GM19239 (cell line): ENCODE measurements at regions not wholly inside any gene's neighbourhood (a gene's known extent, or its start where the extent isn't known, plus 50 kb on each side); places are given as distances from the start of the nearest gene placed in this dataset.

Source experiments
- DNase-seq: peaks from one replicate; pipeline ENCODE4 v3.0.0; 2011; ENCODE audit warnings: low spot score; ENCODE audit not compliant: insufficient read length
- FAIRE-seq: peaks from 2 replicates; lab custom pipeline; 2011; peaks lifted over from hg19 to GRCh38; lab: Jason Lieb, UNC

DNA sequence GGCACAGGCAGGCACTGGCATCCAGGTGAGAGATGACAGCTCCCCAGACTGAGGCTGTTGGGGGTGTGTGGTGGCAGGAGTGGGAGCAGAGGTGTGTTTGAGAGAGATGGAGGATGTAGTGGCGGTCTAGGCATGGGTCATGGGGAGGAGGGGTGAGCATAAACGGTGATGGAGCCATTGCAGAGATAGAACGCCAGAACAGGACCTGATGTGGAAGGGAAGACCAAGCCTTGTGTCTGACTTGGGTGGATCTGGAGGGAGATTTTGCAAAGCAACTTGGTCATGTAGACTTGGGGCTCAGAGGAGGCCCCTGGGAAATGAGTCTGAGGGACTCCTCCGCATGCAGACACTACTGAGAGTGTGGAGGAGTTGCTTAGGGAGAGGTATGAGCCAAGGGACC, 50.0 kb upstream of the CLDN5 start:
- no peak for DNase-seq
- FAIRE-seq = no peak

DNA sequence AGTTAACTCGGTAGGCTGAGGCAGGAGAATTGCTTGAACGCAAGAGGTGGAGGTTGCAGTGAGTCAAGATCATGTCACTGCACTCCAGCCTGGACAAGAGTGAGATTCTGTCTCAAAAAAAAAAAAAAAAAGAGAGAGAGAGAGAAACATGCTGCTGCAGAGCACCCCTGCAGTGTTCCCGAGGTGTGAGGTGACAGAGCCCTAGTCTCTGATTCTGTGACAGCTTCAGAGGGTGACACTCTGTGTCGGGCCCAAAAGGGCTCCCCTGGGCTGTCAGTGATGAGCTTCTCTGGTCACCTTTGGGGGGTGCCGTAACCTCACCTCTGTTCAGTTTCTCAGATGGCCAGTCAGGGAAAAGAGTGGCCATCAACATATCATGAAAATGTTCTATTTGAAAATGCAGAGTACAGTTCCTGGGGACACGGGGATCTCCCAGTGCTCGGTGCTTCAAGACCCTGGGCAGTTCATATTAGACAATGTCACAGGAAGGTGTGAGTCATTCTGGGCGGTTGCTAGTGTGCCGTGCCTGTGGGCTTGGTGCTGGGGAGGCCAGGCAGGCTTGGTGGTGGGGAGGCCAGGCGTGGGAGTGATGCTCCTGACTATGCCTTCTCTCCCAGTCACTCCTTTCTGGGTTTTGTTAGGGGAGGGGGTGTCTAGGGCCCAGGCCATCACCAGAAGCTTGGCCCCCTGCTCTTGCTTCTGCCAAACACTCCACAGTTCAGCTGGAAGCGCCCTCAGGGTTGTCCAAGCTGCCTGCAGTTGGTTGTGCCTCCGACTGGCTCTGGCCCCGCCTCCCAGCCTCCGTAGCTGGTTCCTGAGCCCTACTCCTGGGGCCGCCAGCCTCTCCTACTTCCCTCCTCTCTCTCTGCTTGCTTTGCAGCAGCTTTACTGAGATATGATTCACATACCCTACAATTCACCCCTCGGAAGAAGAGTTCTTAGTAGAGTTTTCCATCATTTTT, 52.5 kb upstream of the CLDN5 start:
- DNase-seq = peak; percentile 31

DNA sequence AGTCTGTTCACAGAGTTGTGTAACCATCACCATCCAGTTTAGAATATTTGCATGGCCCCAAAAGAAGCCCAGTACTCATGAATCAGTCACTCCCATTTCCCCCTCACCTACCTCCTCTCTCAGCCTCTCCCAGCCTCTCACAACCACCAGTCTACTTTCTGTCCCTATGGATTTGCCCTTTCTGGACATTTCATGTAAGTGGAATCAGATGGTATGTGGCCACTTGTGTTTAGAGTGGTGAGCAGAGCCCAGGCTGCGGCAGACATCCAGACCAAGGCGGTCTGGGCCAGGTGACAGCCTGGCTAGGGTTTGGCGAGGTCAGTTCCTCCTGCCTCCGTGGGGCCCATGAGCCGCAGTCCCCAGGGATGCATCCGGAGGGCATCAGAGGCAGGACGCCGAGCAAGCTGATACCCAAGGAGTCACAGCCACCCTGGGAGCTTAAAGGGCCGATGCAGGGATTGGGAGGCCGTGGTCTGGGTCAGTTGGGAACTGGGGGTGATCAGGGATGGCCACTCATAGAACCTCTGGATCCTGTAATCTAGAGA, 53.3 kb upstream of the CLDN5 start:
- FAIRE-seq = no peak

More for the DNA sequence above, 52.5 kb upstream of the CLDN5 start:
- FAIRE-seq = no peak

DNA sequence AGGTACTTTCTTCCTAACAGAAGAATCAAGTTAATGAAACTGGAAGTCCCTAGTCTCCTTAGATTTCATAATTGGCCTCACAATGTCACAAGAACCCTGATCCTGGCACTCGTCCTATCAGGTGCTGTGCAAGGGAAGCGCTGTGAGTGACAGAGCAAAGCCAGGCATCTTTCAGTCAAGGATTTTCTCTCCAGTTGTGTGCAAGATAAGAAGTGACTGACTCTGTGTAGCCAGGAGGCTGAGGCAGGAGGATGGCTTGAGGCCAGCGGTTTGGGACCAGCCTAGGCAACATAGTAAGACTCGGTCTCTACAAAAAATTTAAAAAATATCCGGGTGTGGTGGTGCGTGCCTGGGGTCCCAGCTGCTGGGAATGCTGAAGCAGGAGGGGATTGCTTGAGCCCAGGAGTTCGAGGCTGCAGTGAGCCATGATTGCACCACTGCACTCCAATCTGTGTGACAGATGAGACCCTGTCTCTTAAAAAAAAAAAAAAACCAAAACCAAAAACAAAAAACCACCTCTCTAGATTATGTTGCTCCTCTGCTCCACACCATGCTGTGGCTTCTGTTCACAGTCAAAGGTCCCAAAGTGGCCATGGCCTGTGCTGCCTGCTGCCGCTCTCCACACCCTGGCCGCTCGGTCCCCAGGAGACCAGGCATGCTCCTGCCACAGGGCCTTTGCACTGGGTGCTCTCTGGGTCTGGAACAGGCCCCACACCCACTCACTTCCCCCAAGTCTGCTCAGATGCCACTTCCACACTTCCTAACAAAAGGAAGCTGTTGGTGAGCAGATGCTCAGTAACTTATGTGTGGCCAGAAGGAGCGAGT, 54.2 kb upstream of the CLDN5 start:
- FAIRE-seq (no peak), DNase-seq (no peak)

More for the DNA sequence above, 53.3 kb upstream of the CLDN5 start:
- DNase-seq = no peak

DNA sequence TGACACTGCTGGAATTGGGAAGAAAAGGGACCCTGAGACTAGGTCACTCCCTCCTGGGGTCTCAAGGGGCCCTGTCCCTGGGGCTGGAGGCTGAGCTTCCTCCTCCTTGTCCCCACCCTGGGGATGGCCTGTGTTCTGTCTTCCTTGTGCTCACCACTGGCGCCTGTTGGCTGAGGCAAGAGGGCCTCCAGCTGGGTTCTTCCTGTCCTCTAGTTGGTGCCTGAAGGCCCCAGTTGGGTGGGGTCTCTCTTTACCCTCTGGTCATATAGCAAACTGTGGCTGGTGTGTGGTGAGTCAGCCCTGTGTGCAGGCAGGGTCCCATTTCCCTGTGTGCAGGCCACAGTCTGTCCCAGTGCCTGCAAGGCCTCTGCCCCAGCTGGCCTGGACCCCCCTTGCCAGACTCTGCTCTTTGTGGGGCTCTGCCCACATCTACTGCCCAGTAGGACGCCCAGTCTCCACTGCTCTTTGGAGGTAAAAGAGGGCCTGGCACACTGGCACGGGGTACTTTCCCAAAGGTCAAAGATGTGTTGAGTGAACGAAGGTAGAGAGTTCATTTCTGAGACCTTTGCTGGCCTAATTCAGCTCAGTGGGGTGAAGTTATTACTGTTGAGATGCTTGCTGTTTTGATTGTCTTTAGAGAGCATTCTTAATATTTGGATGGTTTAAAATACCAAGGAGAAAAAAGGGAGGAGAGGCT, 55.1 kb upstream of the CLDN5 start:
- no peak for FAIRE-seq
- no peak for DNase-seq

DNA sequence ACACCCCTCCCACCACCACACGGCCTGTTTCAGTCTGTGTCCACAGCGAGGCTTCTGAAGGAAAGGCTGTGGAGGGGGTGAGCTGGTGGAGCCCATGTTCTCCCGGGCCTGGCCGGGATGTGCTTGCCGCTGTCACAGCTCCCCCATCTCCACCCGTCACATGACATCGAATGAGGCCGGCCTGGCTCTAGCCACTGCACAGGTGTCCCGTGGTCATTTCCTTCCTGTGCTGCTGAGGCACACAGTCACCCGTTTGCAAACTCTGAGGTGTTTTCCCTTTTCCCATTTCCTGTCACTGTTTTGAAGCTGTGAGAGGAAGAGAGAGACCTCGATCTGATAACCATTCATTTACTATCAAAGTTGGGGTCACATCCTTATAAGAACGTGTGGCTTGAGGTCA, 55.7 kb upstream of the CLDN5 start:
- no peak for FAIRE-seq
- DNase-seq = peak; percentile 34

DNA sequence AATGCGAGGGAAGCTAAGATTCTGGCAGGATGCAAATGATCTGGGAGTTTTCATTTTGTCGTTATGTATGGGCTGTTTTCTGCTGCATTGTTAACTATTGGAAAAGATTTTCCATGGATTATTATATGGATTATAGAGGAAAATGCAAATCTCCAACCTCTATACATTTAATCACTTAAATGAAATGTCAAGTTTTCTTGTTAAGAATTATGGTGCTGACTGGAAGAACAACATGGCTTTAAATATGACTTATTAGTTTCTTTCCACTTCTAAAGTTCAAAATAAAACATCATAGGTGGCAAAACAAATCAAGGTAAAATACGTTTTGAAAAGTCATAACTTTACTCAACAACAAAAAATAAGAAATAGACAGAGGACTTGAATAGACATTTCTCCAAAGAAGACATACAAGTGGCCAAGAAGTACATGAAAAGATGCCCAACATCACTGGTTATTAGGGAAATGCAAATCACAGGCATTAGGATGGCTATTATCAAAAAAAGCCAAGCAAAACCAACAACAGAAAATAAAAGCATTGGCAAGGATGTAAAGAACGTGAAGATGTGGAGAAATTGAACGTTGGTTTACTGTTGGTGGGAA, 56.2 kb upstream of the CLDN5 start:
- FAIRE-seq (no peak), DNase-seq (no peak)

DNA sequence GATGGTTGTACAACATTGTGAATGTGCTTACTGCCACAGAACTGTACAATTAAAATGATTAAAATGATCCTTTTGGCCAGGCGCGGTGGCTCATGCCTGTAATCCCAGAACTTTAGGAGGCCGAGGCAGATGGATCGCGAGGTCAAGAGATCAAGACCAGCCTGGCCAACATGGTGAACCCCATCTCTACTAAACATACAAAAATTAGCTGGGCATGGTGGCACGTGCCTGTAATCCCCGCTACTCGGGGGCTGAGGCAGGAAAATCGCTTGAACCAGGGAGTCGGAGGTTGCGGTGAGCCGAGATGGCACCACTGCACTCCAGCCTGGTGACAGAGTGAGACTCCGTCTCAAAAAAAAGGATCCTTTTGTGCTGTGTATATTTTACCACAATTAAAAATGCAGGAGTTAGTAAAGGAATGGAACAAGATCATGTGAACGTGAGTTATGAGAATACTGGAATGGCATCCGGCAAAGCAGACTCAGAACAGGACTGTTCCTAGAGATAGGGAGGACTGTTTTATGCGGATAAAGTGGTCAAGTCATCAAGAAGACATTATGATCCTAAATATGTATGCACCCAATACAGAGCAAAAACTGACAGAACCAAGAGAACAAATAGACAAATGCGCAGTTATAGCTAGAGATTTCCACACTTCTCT, 58.0 kb upstream of the CLDN5 start:
- no peak for DNase-seq
- FAIRE-seq = no peak

DNA sequence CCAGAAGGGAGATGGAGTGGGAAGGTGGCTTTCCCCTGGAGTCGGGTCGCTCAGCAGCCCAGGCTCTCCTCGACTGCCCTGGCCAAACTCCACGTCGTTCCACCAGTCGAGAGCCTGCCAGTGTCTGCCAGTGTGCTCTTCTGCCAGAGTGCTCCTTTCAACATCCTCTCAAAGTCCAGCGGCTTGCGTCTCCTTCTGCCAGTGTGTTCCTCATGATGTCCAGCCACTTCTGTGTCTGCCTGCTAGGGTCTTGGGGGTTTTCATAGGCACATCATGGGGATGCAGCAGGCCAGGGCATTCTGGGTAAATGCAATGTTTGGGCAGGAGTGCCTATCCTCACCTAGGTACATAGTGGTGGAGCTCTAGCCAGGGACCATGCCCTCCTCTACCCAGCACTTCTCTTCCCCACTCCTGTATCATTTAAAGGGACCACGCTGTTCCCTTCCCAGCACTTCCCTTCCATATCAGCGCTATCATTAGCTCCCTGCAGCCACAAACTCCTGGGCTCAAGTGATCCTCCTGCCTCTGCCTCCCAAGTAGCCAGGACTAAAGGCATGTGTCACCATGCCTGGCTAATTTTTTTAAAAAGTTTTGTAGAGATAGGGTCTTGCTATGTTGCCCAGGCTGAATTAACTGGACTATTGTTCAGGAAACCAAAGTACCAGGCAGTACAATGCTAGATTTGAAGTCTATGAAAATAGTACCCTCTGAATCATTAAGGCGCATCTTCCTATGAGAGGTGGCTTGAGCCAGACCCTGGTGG, 62.9 kb upstream of the CLDN5 start:
- FAIRE-seq = no peak
- no peak for DNase-seq

DNA sequence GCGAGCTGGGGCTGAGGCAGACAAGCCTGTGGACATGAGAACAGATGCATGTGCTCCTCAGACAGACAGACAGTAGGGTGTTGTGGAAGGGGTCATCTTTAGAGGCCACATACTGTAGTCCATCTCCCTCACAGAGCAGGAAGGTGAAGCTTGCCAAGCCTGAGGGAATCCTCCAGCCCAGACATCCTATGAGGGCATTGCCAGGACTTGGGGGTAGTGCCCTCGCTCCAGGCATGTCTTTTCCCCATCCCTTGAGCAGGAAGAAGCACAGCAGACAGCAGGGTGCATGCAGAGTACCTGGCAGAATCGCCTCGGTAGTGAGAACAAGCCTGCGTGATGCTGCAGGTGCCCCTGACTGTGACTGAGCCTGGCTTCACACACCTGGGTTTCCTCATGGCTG, 66.5 kb upstream of the CLDN5 start:
- no peak for FAIRE-seq

DNA sequence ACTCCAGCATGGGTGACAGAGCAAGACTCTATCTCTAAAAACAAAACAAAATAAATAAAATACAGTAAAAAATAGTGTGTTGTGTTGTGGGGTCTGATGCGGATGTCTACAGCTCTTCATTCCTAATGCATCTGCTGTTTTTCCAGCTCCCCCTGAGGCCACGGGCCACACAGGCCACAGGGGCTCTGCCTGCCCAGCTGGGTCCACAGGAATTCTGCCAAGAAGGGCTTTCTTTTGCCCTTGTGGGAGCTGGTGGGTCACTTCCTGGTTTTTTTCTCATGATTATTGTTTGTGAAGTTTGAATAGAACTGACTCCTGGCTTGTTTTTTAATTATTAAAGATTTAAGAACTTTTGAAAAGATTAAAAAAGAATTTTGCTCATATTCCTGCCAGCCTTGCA, 67.4 kb upstream of the CLDN5 start:
- FAIRE-seq (no peak), DNase-seq (no peak)

More for the DNA sequence above, 66.5 kb upstream of the CLDN5 start:
- no peak for DNase-seq

DNA sequence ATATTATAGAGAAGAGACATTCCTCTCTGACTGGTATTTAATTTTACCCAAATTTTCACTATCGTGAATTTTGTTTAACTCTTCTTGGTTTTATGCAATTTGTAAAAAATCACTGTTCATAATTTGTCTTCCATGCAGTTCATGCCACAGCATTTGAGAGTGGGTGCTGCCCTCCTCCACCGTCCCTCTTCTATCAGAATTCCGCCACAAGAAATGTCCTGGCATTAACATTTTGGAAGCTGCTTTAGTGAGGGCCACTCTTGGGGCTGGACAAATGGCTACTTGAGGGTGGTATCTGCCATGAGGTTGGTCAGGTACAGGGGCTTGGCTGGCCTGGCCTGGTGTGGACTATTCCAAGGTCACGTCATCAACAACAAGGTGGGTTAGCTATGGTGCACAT, 68.3 kb upstream of the CLDN5 start:
- no peak for FAIRE-seq
- no peak for DNase-seq

DNA sequence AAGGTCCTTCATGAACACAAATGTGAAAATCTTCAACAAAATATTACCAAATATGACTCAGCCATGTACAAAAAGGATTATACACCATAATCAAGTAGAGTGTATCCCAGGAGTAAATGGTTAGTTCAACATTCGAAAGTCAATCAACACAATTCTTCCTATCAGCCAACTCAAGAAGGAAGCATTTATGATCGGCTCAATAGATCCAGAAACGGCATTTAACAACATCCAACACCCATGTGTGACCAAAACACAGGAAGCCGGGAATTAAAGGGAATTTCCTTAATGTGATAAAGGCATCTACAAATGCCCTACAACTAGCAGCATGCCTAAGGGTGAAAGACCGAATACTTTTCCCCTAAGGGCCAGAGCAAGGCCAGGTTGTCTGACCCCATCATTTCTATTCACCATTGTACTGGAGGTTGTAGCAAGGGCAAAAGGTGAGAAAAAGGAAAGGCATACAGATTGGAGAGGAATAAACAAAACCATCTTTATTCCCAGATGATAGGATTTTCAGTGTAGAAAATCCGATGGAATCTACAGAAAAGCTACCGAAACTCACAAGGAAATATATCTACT, 69.9 kb upstream of the CLDN5 start:
- FAIRE-seq = no peak
- DNase-seq = no peak

DNA sequence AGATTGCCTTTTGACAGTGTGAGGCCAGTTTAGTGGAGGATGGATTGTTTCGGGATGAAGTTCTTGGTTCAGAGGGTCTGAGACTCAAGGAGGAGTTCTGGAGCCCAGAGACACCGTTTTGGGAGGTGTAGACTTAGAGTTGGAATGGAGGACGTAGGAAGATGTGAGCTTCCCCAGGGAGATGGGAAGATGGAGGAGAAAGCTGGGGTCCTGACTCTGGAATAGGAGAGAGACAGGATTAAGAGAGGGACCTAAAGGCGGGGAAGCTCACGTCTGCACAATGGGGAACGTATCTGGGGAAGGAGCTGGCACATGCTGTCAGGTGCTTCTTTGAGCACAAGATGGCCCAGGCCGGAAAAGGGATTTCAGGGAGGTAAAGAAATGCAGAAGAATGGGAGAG, 71.3 kb upstream of the CLDN5 start:
- DNase-seq (no peak), FAIRE-seq (no peak)

DNA sequence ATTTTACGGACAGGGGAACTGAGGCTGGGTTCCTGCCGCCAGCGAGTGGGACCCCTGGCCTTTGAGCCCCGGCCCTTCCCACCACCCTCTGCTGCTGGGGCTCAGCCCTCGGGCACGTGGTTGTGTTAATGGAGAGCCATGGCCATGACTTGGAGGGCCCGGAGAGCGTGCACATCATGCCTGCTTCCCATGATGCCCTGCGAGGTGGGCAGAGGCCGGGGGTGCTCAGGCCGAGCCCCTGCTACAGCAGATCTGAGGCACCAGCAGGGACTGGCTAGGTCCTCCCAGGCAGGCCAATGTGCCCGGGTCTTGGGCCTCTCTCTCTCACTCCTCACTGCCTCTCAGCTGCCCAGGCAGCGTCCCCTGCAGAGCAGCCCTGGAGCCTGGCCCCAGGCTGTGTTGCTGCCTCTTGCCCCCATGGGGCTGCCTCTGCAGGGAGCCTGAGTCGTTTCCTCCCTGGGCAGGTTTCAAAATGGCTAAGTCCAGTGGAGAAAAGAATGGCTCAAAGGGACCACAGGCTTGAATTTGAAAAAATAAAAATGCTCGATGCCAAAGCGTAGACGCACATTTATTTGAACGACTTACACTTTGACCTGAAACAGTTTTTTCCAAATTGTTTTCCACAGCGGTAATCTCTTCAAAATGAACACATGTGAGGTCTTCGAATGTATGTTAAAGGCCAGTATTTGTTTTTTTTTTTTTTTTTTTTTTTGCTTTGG, 72.6 kb upstream of the CLDN5 start:
- no peak for DNase-seq
- no peak for FAIRE-seq

DNA sequence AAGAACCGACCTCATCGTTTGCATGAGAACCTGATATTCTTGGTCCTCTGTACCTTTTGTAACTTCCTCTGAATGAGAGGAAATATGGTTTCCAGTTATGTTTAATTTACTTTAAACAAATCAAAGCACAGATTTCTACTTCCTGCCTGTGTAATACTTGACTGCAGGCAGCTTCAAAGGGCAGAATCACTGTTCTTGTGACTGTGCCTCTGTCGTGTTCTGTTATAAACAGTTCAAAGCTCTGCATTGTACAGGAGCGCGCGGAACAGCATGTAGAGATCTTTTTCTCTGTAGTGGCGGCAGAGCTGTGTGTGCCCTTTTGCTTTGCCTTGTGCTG, 73.2 kb upstream of the CLDN5 start:
- no peak for DNase-seq
- no peak for FAIRE-seq

DNA sequence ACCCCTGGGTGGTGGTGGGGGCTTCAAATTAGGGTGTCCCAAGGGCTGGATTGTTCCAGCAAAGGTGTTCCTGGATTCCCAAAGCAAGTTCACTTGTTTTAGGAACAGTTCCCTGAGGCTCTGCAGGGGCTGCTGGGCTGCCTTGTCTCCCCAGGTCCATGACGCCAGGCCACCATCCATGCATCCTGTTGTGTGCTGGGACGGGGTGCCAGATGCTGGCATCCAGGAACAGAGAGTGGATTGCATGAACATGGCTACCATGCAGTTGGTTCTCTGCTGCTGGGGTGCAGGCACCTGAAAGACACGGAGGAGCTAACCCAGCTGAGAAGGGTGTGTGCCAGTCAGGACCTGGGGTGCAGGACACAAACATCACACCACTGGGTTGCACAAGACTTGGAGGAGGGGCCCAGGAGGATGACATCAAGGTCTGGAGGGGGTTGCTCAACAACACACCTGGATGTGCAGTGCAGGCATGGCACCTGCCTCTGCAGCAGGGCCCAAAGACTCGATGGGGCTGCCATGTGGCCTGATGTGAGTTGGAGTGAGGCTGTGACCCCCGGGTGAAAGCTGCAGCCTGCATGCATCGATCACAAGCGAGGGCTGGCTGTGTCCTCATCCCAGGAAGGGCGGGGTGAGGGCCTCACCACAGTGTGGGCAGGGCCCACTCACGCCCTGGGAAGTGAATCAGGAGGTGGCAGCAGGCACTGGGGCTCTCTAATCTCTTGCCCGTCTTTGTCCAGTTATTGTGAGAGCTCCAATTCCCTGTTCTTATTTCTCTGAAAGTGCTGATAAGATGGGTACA, 74.0 kb upstream of the CLDN5 start:
- FAIRE-seq (no peak), DNase-seq (no peak)
